ENCODE measurements at regions not wholly inside any gene's neighbourhood (a gene's known extent, or its start where the extent isn't known, plus 50 kb on each side); places are given as distances from the start of the nearest gene placed in this dataset.

GRCh38 chr13:105904034-105904742 is 631.3 kb downstream of the EFNB2 start:
- H3K4me3 Mint-ChIP-seq: no peak overlapping the region
- no peaks in the 10 kb centered on the region for H3K36me3 Mint-ChIP-seq
- H3K4me1 Mint-ChIP-seq: no peaks in the 10 kb centered on the region
- ATAC-seq: no peak
- H3K9me3 Mint-ChIP-seq: no peaks in the 10 kb centered on the region
- H3K27me3 Mint-ChIP-seq: no peaks in the 10 kb centered on the region
- no peak overlapping the region for H3K27ac Mint-ChIP-seq

- no peak overlapping the region for H3K4me3 Mint-ChIP-seq
- H3K9me3 Mint-ChIP-seq: peaks cover 5% of the 10 kb centered on the region
- no peak overlapping the region for H3K27ac Mint-ChIP-seq
- no peaks in the 10 kb centered on the region for H3K27me3 Mint-ChIP-seq
- H3K4me1 Mint-ChIP-seq: no peaks in the 10 kb centered on the region
- no peak for ATAC-seq
- no peaks in the 10 kb centered on the region for H3K36me3 Mint-ChIP-seq
Measured at GRCh38 chr13:105902396-105902795, 633.1 kb downstream of the EFNB2 start.

- Mint-ChIP-seq H3K27ac (no peak overlapping the region), H3K36me3 (no peaks in the 10 kb centered on the region), H3K4me3 (no peak overlapping the region), H3K27me3 (no peaks in the 10 kb centered on the region), H3K4me1 (no peaks in the 10 kb centered on the region), H3K9me3 (peaks cover 5% of the 10 kb centered on the region)
- no peak for ATAC-seq
Measured at GRCh38 chr13:105897575-105897974, 637.9 kb downstream of the EFNB2 start.

GRCh38 chr13:105894697-105895096 is 640.8 kb downstream of the EFNB2 start:
- Mint-ChIP-seq H3K27ac (no peak overlapping the region), H3K4me1 (no peaks in the 10 kb centered on the region), H3K27me3 (no peaks in the 10 kb centered on the region), H3K9me3 (peaks cover 5% of the 10 kb centered on the region), H3K4me3 (no peak overlapping the region), H3K36me3 (no peaks in the 10 kb centered on the region)
- no peak for ATAC-seq

GRCh38 chr13:105890509-105890908 is 645.0 kb downstream of the EFNB2 start:
- no peak overlapping the region for H3K27ac Mint-ChIP-seq
- H3K4me3 Mint-ChIP-seq: no peak overlapping the region
- H3K36me3 Mint-ChIP-seq: no peaks in the 10 kb centered on the region
- no peaks in the 10 kb centered on the region for H3K27me3 Mint-ChIP-seq
- peaks cover 5% of the 10 kb centered on the region for H3K9me3 Mint-ChIP-seq
- no peak for ATAC-seq
- no peaks in the 10 kb centered on the region for H3K4me1 Mint-ChIP-seq

- ATAC-seq: no peak
- Mint-ChIP-seq H3K27ac (no peak overlapping the region), H3K4me3 (no peak overlapping the region), H3K36me3 (no peaks in the 10 kb centered on the region), H3K9me3 (no peaks in the 10 kb centered on the region), H3K4me1 (no peaks in the 10 kb centered on the region), H3K27me3 (no peaks in the 10 kb centered on the region)
Measured at GRCh38 chr13:105878119-105878700, 657.3 kb downstream of the EFNB2 start.

GRCh38 chr13:105874814-105875213 is 660.6 kb downstream of the EFNB2 start:
- Mint-ChIP-seq H3K27me3 (no peaks in the 10 kb centered on the region), H3K4me1 (no peaks in the 10 kb centered on the region), H3K4me3 (no peak overlapping the region), H3K27ac (no peak overlapping the region), H3K36me3 (no peaks in the 10 kb centered on the region), H3K9me3 (no peaks in the 10 kb centered on the region)
- no peak for ATAC-seq

GRCh38 chr13:105871768-105872167 is 663.7 kb downstream of the EFNB2 start:
- no peaks in the 10 kb centered on the region for H3K9me3 Mint-ChIP-seq
- H3K27ac Mint-ChIP-seq: no peak overlapping the region
- H3K27me3 Mint-ChIP-seq: no peaks in the 10 kb centered on the region
- no peak overlapping the region for H3K4me3 Mint-ChIP-seq
- no peak for ATAC-seq
- H3K36me3 Mint-ChIP-seq: no peaks in the 10 kb centered on the region
- H3K4me1 Mint-ChIP-seq: no peaks in the 10 kb centered on the region

- Mint-ChIP-seq H3K27me3 (no peaks in the 10 kb centered on the region), H3K27ac (no peak overlapping the region), H3K4me1 (no peaks in the 10 kb centered on the region), H3K9me3 (no peaks in the 10 kb centered on the region), H3K4me3 (no peak overlapping the region), H3K36me3 (no peaks in the 10 kb centered on the region)
- no peak for ATAC-seq
Measured at GRCh38 chr13:105871326-105871725, 664.1 kb downstream of the EFNB2 start.

- Mint-ChIP-seq H3K4me3 (no peak overlapping the region), H3K36me3 (no peaks in the 10 kb centered on the region)
Measured at GRCh38 chr13:105863300-105863920, 672.1 kb downstream of the EFNB2 start.

GRCh38 chr13:105848494-105848893 is 687.0 kb downstream of the EFNB2 start:
- no peak for ATAC-seq
- H3K36me3 Mint-ChIP-seq: no peaks in the 10 kb centered on the region
- no peaks in the 10 kb centered on the region for H3K27me3 Mint-ChIP-seq
- H3K4me3 Mint-ChIP-seq: no peak overlapping the region
- H3K4me1 Mint-ChIP-seq: no peaks in the 10 kb centered on the region
- H3K27ac Mint-ChIP-seq: no peak overlapping the region
- H3K9me3 Mint-ChIP-seq: peaks cover 6% of the 10 kb centered on the region

More at GRCh38 chr13:105863300-105863920, 672.1 kb downstream of the EFNB2 start:
- H3K27ac Mint-ChIP-seq: no peak overlapping the region
- no peak for ATAC-seq
- no peaks in the 10 kb centered on the region for H3K4me1 Mint-ChIP-seq
- no peaks in the 10 kb centered on the region for H3K27me3 Mint-ChIP-seq
- no peaks in the 10 kb centered on the region for H3K9me3 Mint-ChIP-seq

GRCh38 chr13:105847527-105848291 is 687.8 kb downstream of the EFNB2 start:
- Mint-ChIP-seq H3K27me3 (no peaks in the 10 kb centered on the region), H3K9me3 (peaks cover 6% of the 10 kb centered on the region), H3K4me1 (no peaks in the 10 kb centered on the region), H3K4me3 (no peak overlapping the region), H3K27ac (no peak overlapping the region), H3K36me3 (no peaks in the 10 kb centered on the region)
- ATAC-seq: no peak

GRCh38 chr13:105846923-105847322 is 688.5 kb downstream of the EFNB2 start:
- peaks cover 6% of the 10 kb centered on the region for H3K9me3 Mint-ChIP-seq
- no peaks in the 10 kb centered on the region for H3K36me3 Mint-ChIP-seq
- H3K27me3 Mint-ChIP-seq: no peaks in the 10 kb centered on the region
- no peak overlapping the region for H3K27ac Mint-ChIP-seq
- ATAC-seq: no peak
- no peaks in the 10 kb centered on the region for H3K4me1 Mint-ChIP-seq
- H3K4me3 Mint-ChIP-seq: no peak overlapping the region

GRCh38 chr13:105841286-105841685 is 694.2 kb downstream of the EFNB2 start:
- Mint-ChIP-seq H3K9me3 (peaks cover 6% of the 10 kb centered on the region), H3K4me3 (no peak overlapping the region), H3K36me3 (no peaks in the 10 kb centered on the region), H3K27ac (no peak overlapping the region), H3K27me3 (no peaks in the 10 kb centered on the region), H3K4me1 (no peaks in the 10 kb centered on the region)
- no peak for ATAC-seq

- no peaks in the 10 kb centered on the region for H3K4me1 Mint-ChIP-seq
- no peaks in the 10 kb centered on the region for H3K27me3 Mint-ChIP-seq
- H3K4me3 Mint-ChIP-seq: no peak overlapping the region
- no peak for ATAC-seq
- peaks cover 3% of the 10 kb centered on the region for H3K9me3 Mint-ChIP-seq
- no peak overlapping the region for H3K27ac Mint-ChIP-seq
- H3K36me3 Mint-ChIP-seq: no peaks in the 10 kb centered on the region
Measured at GRCh38 chr13:105838231-105838630, 697.2 kb downstream of the EFNB2 start.
